HUES48 (cell line): ENCODE measurements at regions not wholly inside any gene's neighbourhood (a gene's known extent, or its start where the extent isn't known, plus 50 kb on each side); places are given as distances from the start of the nearest gene placed in this dataset.

Experiments used
- H3K27ac ChIP-seq: one replicate; pipeline ENCODE4 v1.7.0; 2013; ENCODE audit warnings: low read depth, low read length, inconsistent platforms
- H3K27me3 ChIP-seq: 2 replicates; pipeline ENCODE4 v1.6.1; 2013; ENCODE audit warnings: mild to moderate bottlenecking, low read length; ENCODE audit not compliant: control insufficient read depth, insufficient read depth
- H3K36me3 ChIP-seq: 2 replicates; pipeline ENCODE4 v1.6.1; 2013; ENCODE audit warnings: low read length; ENCODE audit not compliant: control insufficient read depth, insufficient read depth
- H3K4me1 ChIP-seq: 2 replicates; pipeline ENCODE4 v1.6.1; 2013; ENCODE audit warnings: mild to moderate bottlenecking, low read length; ENCODE audit not compliant: control insufficient read depth, insufficient read depth
- H3K4me3 ChIP-seq: 2 replicates; pipeline ENCODE4 v1.5.1; 2013; ENCODE audit warnings: mild to moderate bottlenecking, low read depth, low read length
- H3K9ac ChIP-seq: 2 replicates; pipeline ENCODE4 v1.6.1; 2013; ENCODE audit warnings: mild to moderate bottlenecking, low read depth, low read length, moderate library complexity
- H3K9me3 ChIP-seq: 2 replicates; pipeline ENCODE4 v1.6.1; 2013; ENCODE audit warnings: low read length; ENCODE audit not compliant: control insufficient read depth, insufficient read depth

GRCh38 chr2:133824869-133825268 is 256.6 kb upstream of the NCKAP5 start:
- H3K4me3 ChIP-seq = no peak overlapping the region
- H3K27me3 ChIP-seq = no peaks in the 10 kb centered on the region
- no peak overlapping the region for H3K27ac ChIP-seq
- no peaks in the 10 kb centered on the region for H3K4me1 ChIP-seq
- H3K9ac ChIP-seq = no peak overlapping the region
- no peaks in the 10 kb centered on the region for H3K9me3 ChIP-seq
- no peaks in the 10 kb centered on the region for H3K36me3 ChIP-seq

DNA sequence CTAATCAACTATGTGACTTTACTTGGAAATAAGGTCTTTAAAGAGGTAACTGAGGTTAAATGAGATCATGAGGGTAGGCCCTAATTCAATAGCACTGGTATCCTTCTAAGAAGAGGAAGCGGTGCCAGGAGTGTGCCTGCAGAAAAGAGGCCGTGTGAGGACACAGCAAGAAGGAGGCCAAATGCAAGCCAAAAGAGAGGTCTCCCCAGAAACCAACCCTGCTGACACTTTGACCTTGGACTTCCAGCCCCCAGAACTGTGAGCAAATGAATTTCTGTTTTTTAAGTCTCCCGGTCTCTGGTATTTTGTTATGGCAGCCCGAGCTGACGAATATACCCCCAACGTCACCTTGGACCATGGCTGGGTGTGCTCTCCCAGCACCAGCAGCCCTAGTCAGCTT is 257.5 kb upstream of the NCKAP5 start:
- H3K9ac ChIP-seq = no peak overlapping the region
- H3K4me3 ChIP-seq = no peak overlapping the region
- no peaks in the 10 kb centered on the region for H3K36me3 ChIP-seq
- no peaks in the 10 kb centered on the region for H3K9me3 ChIP-seq
- H3K4me1 ChIP-seq = no peaks in the 10 kb centered on the region
- H3K27ac ChIP-seq = no peak overlapping the region
- H3K27me3 ChIP-seq = no peaks in the 10 kb centered on the region

- Histone ChIP-seq H3K36me3 (no peaks in the 10 kb centered on the region), H3K27me3 (no peaks in the 10 kb centered on the region), H3K4me3 (no peak overlapping the region), H3K9me3 (no peaks in the 10 kb centered on the region), H3K27ac (no peak overlapping the region), H3K9ac (no peak overlapping the region), H3K4me1 (no peaks in the 10 kb centered on the region)
Observed at GRCh38 chr2:133828913-133829312, 260.6 kb upstream of the NCKAP5 start.

GRCh38 chr2:133829450-133830020 is 261.3 kb upstream of the NCKAP5 start:
- no peaks in the 10 kb centered on the region for H3K36me3 ChIP-seq
- no peaks in the 10 kb centered on the region for H3K4me1 ChIP-seq
- no peak overlapping the region for H3K4me3 ChIP-seq
- no peaks in the 10 kb centered on the region for H3K27me3 ChIP-seq
- H3K9ac ChIP-seq = no peak overlapping the region
- no peak overlapping the region for H3K27ac ChIP-seq
- no peaks in the 10 kb centered on the region for H3K9me3 ChIP-seq

DNA sequence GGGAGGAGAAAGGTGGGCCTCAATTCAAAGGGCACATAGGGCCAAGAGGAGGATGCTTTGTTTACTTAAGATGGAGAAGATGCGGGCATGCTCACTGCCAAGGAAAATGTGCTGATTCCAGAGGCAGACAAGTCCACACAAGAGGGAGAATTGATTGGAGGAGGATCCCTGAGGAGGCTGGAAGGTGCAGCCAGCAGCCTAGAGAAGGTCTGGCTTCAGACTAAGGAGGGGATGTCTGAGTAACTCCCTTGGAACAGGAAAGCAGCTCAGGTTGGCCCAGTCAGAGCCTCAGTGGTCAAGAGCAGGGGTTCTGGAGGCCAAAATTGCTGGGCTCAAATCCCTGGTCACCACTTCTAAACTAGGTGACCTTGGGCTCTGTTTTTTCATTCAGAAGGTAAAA is 265.5 kb upstream of the NCKAP5 start:
- no peaks in the 10 kb centered on the region for H3K9me3 ChIP-seq
- H3K27me3 ChIP-seq = no peaks in the 10 kb centered on the region
- no peaks in the 10 kb centered on the region for H3K36me3 ChIP-seq
- H3K27ac ChIP-seq = no peak overlapping the region
- no peak overlapping the region for H3K4me3 ChIP-seq
- no peak overlapping the region for H3K9ac ChIP-seq
- no peaks in the 10 kb centered on the region for H3K4me1 ChIP-seq

DNA sequence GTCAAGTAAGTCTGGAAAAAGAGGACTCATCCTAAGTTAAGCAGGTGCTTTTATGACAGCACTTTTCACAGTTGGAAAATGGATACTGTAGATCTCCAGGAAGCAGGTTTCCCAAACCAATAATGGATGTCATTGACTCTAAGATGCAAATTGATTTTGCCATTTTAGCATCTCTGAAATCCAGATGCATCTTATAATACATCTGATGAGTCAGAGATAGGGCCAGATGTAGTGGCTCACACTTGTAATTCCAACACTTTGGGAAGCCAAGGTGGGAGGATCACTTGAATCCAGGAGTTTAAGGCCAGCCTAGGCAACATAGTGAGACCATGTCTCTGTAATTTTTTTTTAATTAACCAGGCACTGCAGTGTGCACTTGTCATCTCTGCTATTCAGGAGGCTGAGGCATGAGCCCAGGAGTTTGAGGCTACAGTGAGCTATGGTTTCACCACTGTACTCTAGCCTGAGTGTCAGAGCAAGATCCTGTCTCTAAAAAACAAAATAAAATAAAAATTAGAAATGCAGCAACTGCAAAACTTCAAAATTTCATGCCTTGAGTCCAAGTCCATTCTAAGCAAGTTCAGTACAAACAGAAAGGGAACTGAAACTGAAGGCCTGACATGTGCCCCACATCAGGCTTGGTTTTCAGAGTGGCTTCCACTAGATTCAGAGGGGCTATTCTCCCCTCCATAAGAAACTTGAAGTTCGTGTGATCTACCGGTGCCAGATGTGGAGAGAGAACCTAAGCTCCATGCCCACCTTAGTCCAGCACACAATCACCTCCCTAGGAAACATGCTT is 267.8 kb upstream of the NCKAP5 start:
- no peaks in the 10 kb centered on the region for H3K4me1 ChIP-seq
- H3K36me3 ChIP-seq = no peaks in the 10 kb centered on the region
- H3K9me3 ChIP-seq = no peaks in the 10 kb centered on the region
- H3K4me3 ChIP-seq = no peak overlapping the region
- no peaks in the 10 kb centered on the region for H3K27me3 ChIP-seq
- no peak overlapping the region for H3K9ac ChIP-seq
- no peak overlapping the region for H3K27ac ChIP-seq

DNA sequence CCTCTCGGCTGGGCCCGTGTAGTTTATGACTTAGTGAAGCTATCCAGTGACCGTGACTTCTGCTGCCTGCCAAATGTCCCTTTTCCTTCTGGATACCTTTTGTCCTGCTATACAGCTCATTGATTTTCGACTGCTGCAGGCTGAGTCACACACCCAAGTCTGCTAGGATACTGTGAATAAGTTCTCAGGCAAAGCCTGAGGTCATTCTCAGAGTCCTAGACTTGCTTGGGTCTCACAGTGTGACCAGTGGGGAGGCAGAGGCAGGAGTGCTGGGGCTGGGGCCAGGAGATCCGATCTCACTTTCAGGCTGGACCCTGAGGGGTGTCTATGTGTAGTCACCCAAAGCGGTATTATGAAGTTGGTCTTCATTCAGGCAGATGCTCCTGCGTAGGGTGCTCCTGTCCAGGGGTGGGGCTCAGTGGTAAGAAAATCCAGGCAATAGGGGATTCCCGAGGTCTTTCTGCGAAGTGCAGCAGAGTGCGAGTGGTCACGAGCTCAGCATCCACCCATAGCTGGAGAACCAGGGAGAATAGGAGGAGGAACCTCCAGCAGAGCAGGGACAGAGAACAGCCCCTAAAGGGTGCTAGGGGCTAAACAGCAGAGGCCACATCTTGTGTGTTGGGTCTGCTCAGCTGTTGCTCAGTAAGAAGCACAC is 268.6 kb upstream of the NCKAP5 start:
- Histone ChIP-seq H3K27ac (no peak overlapping the region), H3K4me1 (no peaks in the 10 kb centered on the region), H3K36me3 (no peaks in the 10 kb centered on the region), H3K27me3 (no peaks in the 10 kb centered on the region), H3K4me3 (no peak overlapping the region), H3K9ac (no peak overlapping the region), H3K9me3 (no peaks in the 10 kb centered on the region)

DNA sequence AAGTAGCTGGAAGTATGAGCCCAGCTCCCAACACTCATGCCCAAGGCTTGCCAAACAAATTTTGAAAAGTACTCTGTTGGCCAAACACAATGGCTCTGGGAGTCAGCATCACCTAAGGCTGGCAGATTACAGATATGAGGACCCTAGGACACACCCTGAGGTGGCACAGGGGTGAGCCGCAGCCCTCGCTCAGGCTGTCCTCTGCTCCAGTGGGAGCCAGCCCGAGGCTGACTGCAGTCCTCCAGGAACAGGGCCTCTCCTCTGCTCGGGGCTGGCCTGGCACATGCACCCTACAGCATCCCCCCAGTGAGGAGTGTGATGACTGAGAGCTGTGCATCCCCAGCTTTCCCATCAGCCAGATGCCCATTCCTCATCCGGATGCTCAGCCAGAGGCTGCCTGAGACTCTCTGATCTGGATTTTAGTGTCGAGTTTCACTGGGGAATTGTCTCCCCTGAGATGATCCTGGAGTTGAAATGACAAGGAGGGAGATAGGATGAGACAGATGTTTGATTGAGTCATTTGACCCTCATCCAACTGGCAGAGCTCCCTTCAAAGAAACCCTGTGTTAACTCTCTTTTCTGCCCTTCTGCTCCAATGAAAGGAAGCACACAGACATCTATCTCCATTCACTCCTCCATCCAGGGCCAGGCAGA is 269.3 kb upstream of the NCKAP5 start:
- no peaks in the 10 kb centered on the region for H3K36me3 ChIP-seq
- H3K9ac ChIP-seq = no peak overlapping the region
- no peaks in the 10 kb centered on the region for H3K27me3 ChIP-seq
- no peaks in the 10 kb centered on the region for H3K9me3 ChIP-seq
- H3K4me1 ChIP-seq = no peaks in the 10 kb centered on the region
- H3K4me3 ChIP-seq = no peak overlapping the region
- H3K27ac ChIP-seq = no peak overlapping the region

DNA sequence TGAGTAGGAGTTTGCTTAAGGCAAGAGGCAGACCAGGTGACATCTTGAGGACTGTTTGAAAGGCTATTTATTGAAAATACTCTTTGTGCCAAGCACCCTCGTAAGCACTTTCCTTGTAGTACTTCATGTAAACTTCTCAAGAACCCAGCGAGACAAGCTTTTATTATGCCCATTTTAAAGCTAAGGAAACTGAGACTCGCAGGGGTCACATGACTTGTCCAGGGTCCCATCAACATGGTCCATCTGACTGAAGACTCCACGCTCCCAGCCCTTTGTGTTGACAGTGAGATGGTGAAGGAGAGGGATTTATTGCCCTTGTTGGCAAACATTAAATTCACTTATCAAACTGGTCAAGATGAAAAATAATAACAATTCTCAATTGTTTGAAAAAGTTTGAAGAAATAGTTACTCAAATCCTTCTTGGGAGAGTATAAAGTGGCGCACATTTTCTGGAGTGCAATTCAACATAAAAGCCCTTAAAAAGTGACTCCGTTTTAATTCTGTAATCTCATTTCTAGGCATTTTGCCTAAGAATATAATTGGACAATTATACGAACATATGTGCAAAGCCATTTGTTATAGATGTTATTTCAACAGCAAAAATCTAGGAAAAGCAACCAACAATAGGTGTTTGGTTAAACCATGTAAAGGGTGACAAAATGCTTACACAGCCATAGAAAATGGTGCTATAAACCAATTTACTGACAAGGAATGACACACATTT is 270.5 kb upstream of the NCKAP5 start:
- H3K4me1 ChIP-seq = no peaks in the 10 kb centered on the region
- no peak overlapping the region for H3K4me3 ChIP-seq
- H3K27ac ChIP-seq = no peak overlapping the region
- H3K9ac ChIP-seq = no peak overlapping the region
- H3K36me3 ChIP-seq = no peaks in the 10 kb centered on the region
- H3K9me3 ChIP-seq = no peaks in the 10 kb centered on the region
- no peaks in the 10 kb centered on the region for H3K27me3 ChIP-seq

- no peaks in the 10 kb centered on the region for H3K27me3 ChIP-seq
- H3K36me3 ChIP-seq = no peaks in the 10 kb centered on the region
- no peak overlapping the region for H3K27ac ChIP-seq
- H3K9ac ChIP-seq = no peak overlapping the region
- no peaks in the 10 kb centered on the region for H3K4me1 ChIP-seq
- no peak overlapping the region for H3K4me3 ChIP-seq
- no peaks in the 10 kb centered on the region for H3K9me3 ChIP-seq
Observed at GRCh38 chr2:133839677-133840076, 271.4 kb upstream of the NCKAP5 start.
